ENCODE measurements at regions not wholly inside any gene's neighbourhood (a gene's known extent, or its start where the extent isn't known, plus 50 kb on each side); places are given as distances from the start of the nearest gene placed in this dataset.

DNA sequence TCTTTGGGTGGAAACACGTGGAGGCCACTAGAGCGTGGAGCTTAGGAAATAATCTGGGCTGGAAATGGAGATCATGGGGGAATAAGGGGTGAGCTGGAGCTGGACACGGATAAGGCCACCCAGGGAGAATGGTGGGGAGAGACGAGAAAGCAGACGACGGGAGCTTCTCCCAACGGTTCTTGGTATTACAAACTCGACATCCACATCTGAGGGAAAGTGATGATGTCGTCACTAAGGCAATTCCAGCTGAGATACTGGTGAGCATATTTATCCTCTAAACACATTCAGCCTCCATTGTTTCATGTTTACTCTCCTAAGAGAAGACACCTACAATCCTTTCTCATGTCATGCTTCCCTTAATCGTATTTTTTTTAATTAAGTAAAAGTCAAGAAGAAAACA, 50.2 kb upstream of the SNX9 start:
- DNase-seq (ENCODE audit: low spot score): no peak
